SU-DHL-6 (cell line): ENCODE measurements at regions not wholly inside any gene's neighbourhood (a gene's known extent, or its start where the extent isn't known, plus 50 kb on each side); places are given as distances from the start of the nearest gene placed in this dataset.

Source experiments
- EZH2phosphoT487 ChIP-seq: fragments of 200-600 bp; sonication (generic), shearing (Covaris generic); conservative IDR thresholded peaks from 2 replicates; pipeline ENCODE4 v1.6.1; 2018; ENCODE audit warnings: mild to moderate bottlenecking, antibody characterized with exemption, low read length, moderate library complexity, mixed read lengths
- TF ChIP-seq, protein P1 (sequence below): fragments of 200-600 bp; sonication (generic); IDR thresholded peaks from one replicate; pipeline ENCODE4 v1.5.1; 2017; ENCODE audit warnings: antibody characterized with exemption, mild to moderate bottlenecking, low read length, moderate library complexity; ENCODE audit not compliant: insufficient read depth, poor library complexity, severe bottlenecking

DNA sequence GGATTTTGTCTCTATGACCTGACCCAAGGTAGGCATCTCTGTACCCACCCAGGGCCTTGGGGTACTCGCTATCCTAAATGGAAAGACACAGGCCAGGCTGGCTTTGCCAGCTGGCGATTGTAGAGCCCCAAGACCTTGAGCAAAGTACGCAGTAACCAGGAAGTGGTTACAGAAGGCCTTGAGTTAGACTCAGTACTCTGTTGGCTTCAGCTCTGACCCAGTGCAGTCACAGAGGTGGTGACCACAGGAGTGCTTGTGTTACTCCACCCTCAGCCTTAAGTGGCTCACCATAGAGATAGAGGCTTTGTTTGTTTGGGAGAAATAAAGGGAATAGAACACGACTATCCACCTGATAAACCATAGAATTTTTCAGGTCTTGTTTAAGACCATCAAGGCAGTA, 880.5 kb upstream of the POU3F4 start:
- TF ChIP-seq, protein P1, sequence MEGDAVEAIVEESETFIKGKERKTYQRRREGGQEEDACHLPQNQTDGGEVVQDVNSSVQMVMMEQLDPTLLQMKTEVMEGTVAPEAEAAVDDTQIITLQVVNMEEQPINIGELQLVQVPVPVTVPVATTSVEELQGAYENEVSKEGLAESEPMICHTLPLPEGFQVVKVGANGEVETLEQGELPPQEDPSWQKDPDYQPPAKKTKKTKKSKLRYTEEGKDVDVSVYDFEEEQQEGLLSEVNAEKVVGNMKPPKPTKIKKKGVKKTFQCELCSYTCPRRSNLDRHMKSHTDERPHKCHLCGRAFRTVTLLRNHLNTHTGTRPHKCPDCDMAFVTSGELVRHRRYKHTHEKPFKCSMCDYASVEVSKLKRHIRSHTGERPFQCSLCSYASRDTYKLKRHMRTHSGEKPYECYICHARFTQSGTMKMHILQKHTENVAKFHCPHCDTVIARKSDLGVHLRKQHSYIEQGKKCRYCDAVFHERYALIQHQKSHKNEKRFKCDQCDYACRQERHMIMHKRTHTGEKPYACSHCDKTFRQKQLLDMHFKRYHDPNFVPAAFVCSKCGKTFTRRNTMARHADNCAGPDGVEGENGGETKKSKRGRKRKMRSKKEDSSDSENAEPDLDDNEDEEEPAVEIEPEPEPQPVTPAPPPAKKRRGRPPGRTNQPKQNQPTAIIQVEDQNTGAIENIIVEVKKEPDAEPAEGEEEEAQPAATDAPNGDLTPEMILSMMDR = no peak
- TF ChIP-seq EZH2phosphoT487 = no peak
